OCI-LY7 (cell line): ENCODE measurements at regions not wholly inside any gene's neighbourhood (a gene's known extent, or its start where the extent isn't known, plus 50 kb on each side); places are given as distances from the start of the nearest gene placed in this dataset.

Experiments used
- CTCF ChIP-seq: fragments of 200-600 bp; sonication (generic); conservative IDR thresholded peaks from 2 replicates; pipeline ENCODE4 v1.5.1; 2014; ENCODE audit warnings: mild to moderate bottlenecking, antibody characterized with exemption, low read length, moderate library complexity, mixed read lengths
- EZH2phosphoT487 ChIP-seq: fragments of 200-600 bp; sonication (generic); IDR thresholded peaks from 2 replicates; pipeline ENCODE4 v1.6.1; 2018; ENCODE audit warnings: low read depth, borderline replicate concordance, mild to moderate bottlenecking, mixed run types, antibody characterized with exemption, low read length, moderate library complexity, mixed read lengths

- TF ChIP-seq CTCF, result no peak
- TF ChIP-seq EZH2phosphoT487, result no peak
Measured at GRCh38 chr12:111297703-111298426, 71.0 kb downstream of the PHETA1 start.
